HFF-Myc (cell line): ENCODE measurements at regions not wholly inside any gene's neighbourhood (a gene's known extent, or its start where the extent isn't known, plus 50 kb on each side); places are given as distances from the start of the nearest gene placed in this dataset.
"Not testable (repeated sequence)": the region's sequence is repeated elsewhere in the genome, so short reads cannot be mapped to it uniquely, and the experiment has no call there.

Source experiments
- DNase-seq: peaks from one replicate; pipeline ENCODE4 v3.0.0-alpha.2; 2011; ENCODE audit warnings: low read depth; ENCODE audit errors: extremely low read depth
- H3K4me3 ChIP-seq: replicated peaks from 2 replicates; pipeline ENCODE4 v1.5.1; 2011; ENCODE audit warnings: low read depth, mild to moderate bottlenecking, control low read depth, low read length
- CTCF ChIP-seq: IDR thresholded peaks from 2 replicates; pipeline ENCODE4 v1.5.1; 2012; ENCODE audit warnings: mild to moderate bottlenecking, low read depth, low read length, control low read depth; ENCODE audit errors: missing control alignments

GRCh38 chr11:22554221-22554620 lies 71.4 kb downstream of the FANCF start:
- DNase-seq: no peak
- TF ChIP-seq CTCF: no peak
- H3K4me3 ChIP-seq: no peak overlapping the region

GRCh38 chr11:22552885-22553284 lies 72.7 kb downstream of the FANCF start:
- no peak for DNase-seq
- TF ChIP-seq CTCF: no peak
- no peak overlapping the region for H3K4me3 ChIP-seq

- TF ChIP-seq CTCF: no peak
- no peak for DNase-seq
- no peak overlapping the region for H3K4me3 ChIP-seq
These were observed 78.9 kb downstream of the FANCF start for GRCh38 chr11:22546746-22547145.

GRCh38 chr11:22543261-22543660 lies 82.4 kb downstream of the FANCF start:
- TF ChIP-seq CTCF: no peak
- H3K4me3 ChIP-seq: no peak overlapping the region
- no peak for DNase-seq

- H3K4me3 ChIP-seq: no peak overlapping the region
- DNase-seq: peak; percentile 9
- peak; percentile 54 for TF ChIP-seq CTCF
These were observed 85.8 kb downstream of the FANCF start for GRCh38 chr11:22539821-22540256.

GRCh38 chr11:22536071-22536470 lies 89.6 kb downstream of the FANCF start:
- TF ChIP-seq CTCF: no peak
- no peak for DNase-seq
- no peak overlapping the region for H3K4me3 ChIP-seq

GRCh38 chr11:22528612-22529429 lies 96.8 kb downstream of the FANCF start:
- DNase-seq, H3K4me3 ChIP-seq: not testable (repeated sequence)
